Amniotic stem cell (primary cell): ENCODE measurements at regions not wholly inside any gene's neighbourhood (a gene's known extent, or its start where the extent isn't known, plus 50 kb on each side); places are given as distances from the start of the nearest gene placed in this dataset.

ENCODE experiments used
- DNase-seq: peaks from one replicate; lab custom pipeline; 2025; lab: John Stamatoyannopoulos, UW

GRCh38 chr3:193929921-193930646 lies 205.9 kb upstream of the HES1 start:
- DNase-seq: no peak

DNA sequence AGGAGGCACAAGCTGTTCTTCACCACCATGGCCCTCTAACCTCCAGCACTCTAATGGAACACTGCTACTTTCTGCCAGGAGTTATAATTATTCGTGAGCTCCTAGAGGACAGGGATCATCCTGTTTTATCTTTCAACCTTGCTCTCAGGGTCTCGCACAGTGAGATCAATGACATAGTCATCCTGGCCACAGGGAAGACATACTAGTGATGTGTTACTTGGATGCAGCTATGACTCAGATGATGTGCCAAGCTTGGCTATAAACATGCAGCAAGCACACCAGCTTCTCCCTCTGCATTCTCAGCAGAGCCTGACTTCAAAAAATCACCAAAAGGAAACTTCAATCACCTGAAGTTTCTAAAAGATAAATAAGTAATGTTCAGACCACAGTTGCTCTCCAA lies 203.8 kb upstream of the HES1 start:
- no peak for DNase-seq

- no peak for DNase-seq
Observed at GRCh38 chr3:193932576-193932975, 203.4 kb upstream of the HES1 start.

GRCh38 chr3:193933451-193933850 lies 202.5 kb upstream of the HES1 start:
- DNase-seq: no peak

DNA sequence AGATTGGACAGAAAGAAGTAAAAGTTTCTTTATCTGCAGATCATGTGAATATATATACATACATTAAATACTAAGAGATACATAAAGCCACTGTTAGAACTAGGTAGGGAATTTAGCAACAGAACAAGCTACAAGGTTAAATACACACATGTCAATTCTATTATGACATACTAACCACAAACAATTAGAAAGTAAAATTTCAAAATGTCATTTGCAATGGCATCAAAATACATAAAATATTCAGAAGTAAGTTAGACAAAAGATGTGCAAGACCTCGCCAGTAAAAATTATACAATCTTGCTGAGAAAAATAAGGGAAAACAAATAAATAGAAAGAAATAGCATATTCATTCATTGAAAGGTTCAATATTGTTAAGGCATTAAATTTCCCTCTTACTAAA lies 200.0 kb upstream of the HES1 start:
- DNase-seq: no peak

DNA sequence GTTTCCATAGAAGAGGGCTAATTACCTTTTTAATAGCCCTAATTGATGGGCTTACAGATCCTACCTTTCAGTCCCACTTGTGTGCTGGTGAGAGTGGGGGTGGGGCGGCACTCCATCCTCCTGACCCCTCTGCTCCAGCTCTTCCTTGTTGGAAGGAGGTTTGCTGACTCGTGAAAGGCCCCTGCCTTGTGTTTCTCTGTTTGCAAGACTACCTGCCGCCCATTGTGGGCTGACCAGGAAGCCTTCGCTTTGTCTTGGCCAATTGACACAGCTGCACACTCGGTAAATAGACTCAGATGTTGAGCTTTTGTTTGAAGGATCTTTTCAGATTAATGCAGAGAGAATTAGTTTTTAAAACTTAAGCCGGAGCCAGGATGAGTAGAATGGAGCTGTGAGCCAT lies 197.3 kb upstream of the HES1 start:
- DNase-seq: no peak

GRCh38 chr3:193939527-193939926 lies 196.4 kb upstream of the HES1 start:
- no peak for DNase-seq

- no peak for DNase-seq
Observed at GRCh38 chr3:193940526-193940925, 195.4 kb upstream of the HES1 start.

DNA sequence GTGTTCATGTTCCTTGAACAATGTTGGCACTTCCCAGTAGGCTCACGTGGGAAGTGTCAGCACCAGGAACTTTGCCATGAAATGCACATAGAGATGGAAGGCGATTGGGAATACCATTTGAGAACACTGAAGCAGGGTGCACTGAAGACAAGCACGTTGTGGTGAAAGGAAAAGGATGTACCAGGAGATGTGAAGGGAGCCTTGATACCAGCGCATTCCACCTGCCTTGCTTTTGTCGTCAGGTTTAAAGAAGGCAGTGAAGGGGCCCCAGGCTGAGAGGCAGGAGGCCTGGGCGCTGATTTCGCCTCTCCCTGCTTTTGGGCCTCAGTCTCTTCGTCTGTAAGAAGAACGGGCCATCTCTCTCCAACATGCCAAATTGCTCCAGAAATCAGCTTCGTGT lies 194.5 kb upstream of the HES1 start:
- no peak for DNase-seq

GRCh38 chr3:193942516-193943055 lies 193.4 kb upstream of the HES1 start:
- DNase-seq: no peak

- no peak for DNase-seq
Observed at GRCh38 chr3:193943200-193943599, 192.7 kb upstream of the HES1 start.

DNA sequence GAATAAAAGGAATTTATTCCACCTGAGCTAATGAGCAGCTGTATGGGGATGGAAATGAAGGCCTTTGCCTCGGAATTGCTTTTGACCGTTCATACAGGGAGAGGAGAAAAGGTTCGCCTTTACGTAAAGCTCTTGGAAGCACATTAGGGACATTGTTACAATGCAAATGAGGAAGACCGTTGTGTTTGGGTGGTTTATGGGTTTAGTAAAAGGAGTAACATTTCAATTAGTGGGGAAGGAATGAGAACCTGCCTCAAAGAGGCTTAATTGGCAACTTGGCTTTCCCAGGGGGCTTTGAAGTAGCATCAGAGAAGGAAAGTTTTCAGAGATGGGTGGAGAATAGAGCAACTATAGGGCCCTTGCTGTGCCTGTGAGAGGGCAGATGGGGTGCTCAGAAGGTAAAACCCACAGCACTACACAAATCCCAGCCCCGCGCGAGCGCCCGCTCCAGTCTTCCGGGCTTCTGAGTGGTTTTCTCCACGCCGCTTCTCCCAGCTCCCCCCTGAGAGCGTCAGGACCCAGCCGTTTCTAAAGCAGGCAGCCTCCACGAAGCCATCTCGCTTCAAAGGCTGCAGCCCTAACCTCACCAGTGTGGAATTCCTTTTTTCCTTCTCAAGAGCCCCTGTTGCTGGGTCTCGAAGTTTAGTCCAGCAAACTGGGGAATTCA lies 192.0 kb upstream of the HES1 start:
- no peak for DNase-seq

- no peak for DNase-seq
Observed at GRCh38 chr3:193944518-193944884, 191.4 kb upstream of the HES1 start.

GRCh38 chr3:193945143-193945542 lies 190.8 kb upstream of the HES1 start:
- DNase-seq: no peak

DNA sequence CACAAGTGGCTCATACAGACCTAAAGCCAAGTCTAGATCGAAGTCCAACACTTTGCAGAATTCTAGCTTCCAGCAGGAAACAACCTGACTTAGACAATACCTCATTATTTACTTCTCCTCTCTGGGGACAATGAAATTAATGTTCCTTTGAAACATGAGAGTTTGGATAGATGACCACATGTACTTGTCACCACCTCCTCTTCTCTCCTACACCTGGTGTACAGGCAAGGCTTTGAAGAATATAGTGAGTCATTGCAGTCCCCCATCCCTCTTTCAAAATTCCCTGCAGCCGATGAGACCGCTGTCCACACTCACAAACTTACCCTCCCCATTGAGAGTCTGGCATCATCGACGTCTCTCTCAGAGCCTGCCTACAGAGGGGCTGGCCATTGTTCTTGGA lies 189.0 kb upstream of the HES1 start:
- no peak for DNase-seq

- DNase-seq: no peak
Observed at GRCh38 chr3:193947596-193947995, 188.4 kb upstream of the HES1 start.

GRCh38 chr3:193948459-193948858 lies 187.5 kb upstream of the HES1 start:
- DNase-seq: no peak

GRCh38 chr3:193951859-193952258 lies 184.1 kb upstream of the HES1 start:
- DNase-seq: no peak

- no peak for DNase-seq
Observed at GRCh38 chr3:193954752-193955151, 181.2 kb upstream of the HES1 start.

GRCh38 chr3:193955719-193956118 lies 180.2 kb upstream of the HES1 start:
- DNase-seq: no peak

GRCh38 chr3:193959861-193960260 lies 176.1 kb upstream of the HES1 start:
- no peak for DNase-seq

DNA sequence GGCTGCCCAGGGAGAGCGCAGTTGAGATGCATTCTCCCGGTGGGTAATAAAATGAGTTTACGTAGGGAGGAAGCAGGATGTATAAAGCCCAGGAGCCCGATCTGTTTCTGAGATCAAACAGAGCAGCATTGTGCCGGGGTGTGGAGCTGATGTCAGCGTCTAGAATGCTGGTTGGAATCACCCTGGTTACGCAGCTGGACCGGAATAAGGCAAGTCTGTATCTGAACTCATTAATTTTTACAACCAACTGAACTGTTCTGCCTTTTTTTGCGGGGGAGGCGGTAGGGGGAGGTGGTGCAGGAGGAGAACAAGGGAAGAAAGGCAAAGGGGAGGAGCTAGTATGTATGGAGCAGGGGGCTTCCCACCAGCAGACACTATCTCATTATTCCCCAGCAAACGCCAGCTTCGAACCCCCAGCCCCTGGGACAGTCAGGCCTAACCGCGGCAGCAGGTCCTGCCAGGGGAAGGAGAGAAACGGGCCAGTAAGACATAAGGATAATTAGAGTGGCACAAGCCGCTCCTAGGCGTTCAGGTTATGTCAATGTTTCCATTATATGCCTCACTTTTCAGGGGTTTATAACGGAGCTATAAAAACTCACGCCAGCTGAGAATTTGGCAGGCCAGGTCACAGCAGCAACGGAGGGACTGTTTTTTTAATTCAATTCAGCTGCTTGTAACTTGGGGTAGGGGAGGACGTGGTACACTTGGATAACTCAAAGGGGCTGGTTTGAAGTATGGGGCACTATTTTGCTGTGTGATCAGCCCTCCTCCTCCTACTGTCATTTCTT lies 175.3 kb upstream of the HES1 start:
- DNase-seq: no peak
